ENCODE measurements at regions not wholly inside any gene's neighbourhood (a gene's known extent, or its start where the extent isn't known, plus 50 kb on each side); places are given as distances from the start of the nearest gene placed in this dataset.

GRCh38 chr18:5021558-5021957 is 175.5 kb downstream of the AKAIN1 start:
- no peak for TF ChIP-seq CTCF (conservative IDR thresholded peaks at IDR 0.05 in 1 of 2, IDR thresholded peaks at IDR 0.05 in 1 of 2; ENCODE audit: extremely low read depth in 1 of 2, insufficient read depth in 1 of 2, low read depth in 1 of 2, low read length in 2 of 2)
- no peak for TF ChIP-seq EZH2 (IDR thresholded peaks at IDR 0.05; ENCODE audit: borderline replicate concordance, low read length)
